ENCODE measurements at regions not wholly inside any gene's neighbourhood (a gene's known extent, or its start where the extent isn't known, plus 50 kb on each side); places are given as distances from the start of the nearest gene placed in this dataset.

DNA sequence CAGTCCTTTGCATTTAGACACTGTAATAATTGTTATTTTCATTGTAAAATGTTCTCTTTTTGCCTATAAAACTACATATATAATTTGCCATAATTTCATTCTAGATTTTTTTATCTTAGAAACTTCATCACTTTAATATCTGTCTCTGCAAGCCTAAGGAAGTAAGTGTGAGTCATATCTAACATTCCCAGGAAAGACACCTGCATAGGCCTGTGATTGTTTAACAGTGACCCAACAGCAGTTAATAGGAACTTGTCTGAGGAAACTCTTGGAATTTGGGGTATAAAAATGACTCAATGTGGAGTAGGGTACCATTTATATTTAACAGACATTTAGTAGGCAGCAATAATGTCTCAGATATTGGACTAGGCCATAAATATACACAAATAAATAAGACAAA, 229.2 kb upstream of the FAM174A start:
- H2BK15ac ChIP-seq (ENCODE audit: low read depth, low read length): no peak overlapping the region
- no peak overlapping the region for H3K14ac ChIP-seq (ENCODE audit: insufficient read depth, low read length)
- no peaks in the 10 kb centered on the region for H4K20me1 ChIP-seq (ENCODE audit: control insufficient read depth, insufficient read depth, insufficient read length)
- no peak overlapping the region for H2AFZ ChIP-seq (ENCODE audit: low read length)
- H2BK120ac ChIP-seq (ENCODE audit: low read depth, low read length, poor library complexity, severe bottlenecking): no peak overlapping the region
- no peak overlapping the region for H3K18ac ChIP-seq (ENCODE audit: insufficient read length, low read depth, low read length)
- Mint-ChIP-seq H3K27ac (no peak overlapping the region), H3K36me3 (ENCODE audit: insufficient read depth in 1 of 3, low read depth in 3 of 3) (no peaks in the 10 kb centered on the region), H3K9me3 (no peaks in the 10 kb centered on the region), H3K27me3 (ENCODE audit: low read depth) (no peaks in the 10 kb centered on the region), H3K4me3 (no peak overlapping the region), H3K4me1 (no peaks in the 10 kb centered on the region)
- no peaks in the 10 kb centered on the region for H3K4me1 ChIP-seq (ENCODE audit: insufficient read depth, low read length)
- H3K23me2 ChIP-seq (ENCODE audit: insufficient read length, low read depth, low read length, poor library complexity, severe bottlenecking): no peaks in the 10 kb centered on the region
- no peak overlapping the region for H3K23ac ChIP-seq (ENCODE audit: insufficient read length, low read depth, low read length)
- H3K79me1 ChIP-seq (ENCODE audit: insufficient read depth, low read depth, low read length, poor library complexity, severe bottlenecking): no peaks in the 10 kb centered on the region
- H3K9me3 ChIP-seq (ENCODE audit: control insufficient read depth, low read depth, low read length): no peaks in the 10 kb centered on the region
- H2AK5ac ChIP-seq (ENCODE audit: insufficient read length, low read length): no peak overlapping the region
- no peak overlapping the region for H4K8ac ChIP-seq (replicated peaks; ENCODE audit: insufficient read length, low read depth, low read length)
- DNase-seq: no peak
- no peak overlapping the region for H3K4me2 ChIP-seq (ENCODE audit: insufficient read depth, insufficient read length, low read length)
- no peaks in the 10 kb centered on the region for H3K79me2 ChIP-seq (ENCODE audit: insufficient read depth, low read length)
- no peaks in the 10 kb centered on the region for H3K27me3 ChIP-seq (ENCODE audit: insufficient read depth, low read length)
- no peak overlapping the region for H3K9ac ChIP-seq (ENCODE audit: extremely low read depth, insufficient read length, low read length)
- H2BK5ac ChIP-seq (ENCODE audit: insufficient read length, low read length): no peak overlapping the region
- H3K27ac ChIP-seq (ENCODE audit: insufficient read length, low read depth, low read length): no peak overlapping the region
- H3T11ph ChIP-seq (ENCODE audit: low read length): no peak overlapping the region
- no peak overlapping the region for H2BK20ac ChIP-seq (ENCODE audit: low read depth, low read length, poor library complexity, severe bottlenecking)
- H4K91ac ChIP-seq (ENCODE audit: insufficient read length, low read depth, low read length): no peak overlapping the region
- TF ChIP-seq CTCF (conservative IDR thresholded peaks at IDR 0.05): no peak
- H3K4ac ChIP-seq (ENCODE audit: low read depth, low read length): no peak overlapping the region
- no peak overlapping the region for H2BK12ac ChIP-seq (ENCODE audit: insufficient read length, low read depth, low read length)
- no peak overlapping the region for H3K56ac ChIP-seq (ENCODE audit: insufficient read length, low read depth, low read length)
- H4K5ac ChIP-seq (ENCODE audit: insufficient read length, low read depth, low read length): no peak overlapping the region
